GM23338 (cell line): ENCODE measurements at regions not wholly inside any gene's neighbourhood (a gene's known extent, or its start where the extent isn't known, plus 50 kb on each side); places are given as distances from the start of the nearest gene placed in this dataset.

Experiments
- CREB1 ChIP-seq: fragments of 250-450 bp; sonication (Bioruptor Pico); IDR thresholded peaks from 2 replicates; pipeline ENCODE4 v1.5.0; 2020; ENCODE audit warnings: low read depth, mild to moderate bottlenecking, moderate library complexity
- CTCF ChIP-seq, 2 experiments: fragments of 200-600 bp in 1 of 2; sonication (generic) in 1 of 2; conservative IDR thresholded peaks; 2 replicates each; pipeline versions ENCODE4 v1.5.1 to v1.6.1; 2016 to 2017; ENCODE audit warnings: antibody characterized with exemption in 2 of 2, low read depth in 2 of 2, mild to moderate bottlenecking in 2 of 2, moderate library complexity in 1 of 2
- EZH2phosphoT487 ChIP-seq: fragments of 200-600 bp; sonication (generic); IDR thresholded peaks from one replicate; pipeline ENCODE4 v1.8.1; 2018; ENCODE audit warnings: antibody characterized with exemption; ENCODE audit not compliant: unreplicated experiment
- JUNB ChIP-seq: IDR thresholded peaks from one replicate; pipeline ENCODE4 v1.6.1; 2016; ENCODE audit warnings: antibody characterized with exemption; ENCODE audit not compliant: unreplicated experiment
- POLR2AphosphoS5 ChIP-seq: IDR thresholded peaks from 2 replicates; pipeline ENCODE4 v1.6.1; 2016; ENCODE audit warnings: antibody characterized with exemption, low read depth

GRCh38 chr7:113282875-113283274 lies 164.5 kb upstream of the SMIM30 start:
- TF ChIP-seq CTCF (conservative IDR thresholded peaks at IDR 0.05; ENCODE audit: low read depth in 2 of 2), result no peak
- no peak for TF ChIP-seq EZH2phosphoT487
- no peak for TF ChIP-seq POLR2AphosphoS5
- no peak for TF ChIP-seq JUNB
- no peak for TF ChIP-seq CREB1
